Keratinocyte (primary cell): ENCODE measurements at regions not wholly inside any gene's neighbourhood (a gene's known extent, or its start where the extent isn't known, plus 50 kb on each side); places are given as distances from the start of the nearest gene placed in this dataset.

Experiments used
- DNase-seq: peaks from one replicate; pipeline ENCODE4 v3.0.0-alpha.2; 2011; ENCODE audit warnings: low read depth, missing footprints, low spot score
- FAIRE-seq: peaks from 2 replicates; lab custom pipeline; 2011; peaks lifted over from hg19 to GRCh38; lab: Jason Lieb, UNC
- H2AFZ ChIP-seq: 2 replicates; pipeline ENCODE4 v1.6.0; 2012; ENCODE audit warnings: low read length, control low read depth, inconsistent platforms; ENCODE audit not compliant: control insufficient read depth
- H3K27ac ChIP-seq: 2 replicates; pipeline ENCODE4 v1.5.1; 2011; ENCODE audit warnings: low read length; ENCODE audit not compliant: control insufficient read depth, insufficient read depth
- H3K27me3 ChIP-seq: 3 replicates; pipeline ENCODE4 v1.6.0; 2011; ENCODE audit warnings: low read length; ENCODE audit not compliant: control insufficient read depth, insufficient read depth; ENCODE audit errors: extremely low read depth
- H3K36me3 ChIP-seq, 2 experiments: 2 replicates in 1 of 2; 3 replicates in 1 of 2; pipeline ENCODE4 v1.5.1; 2011; ENCODE audit warnings: low read length in 2 of 2, mild to moderate bottlenecking in 1 of 2; ENCODE audit not compliant: control insufficient read depth in 2 of 2, insufficient read depth in 2 of 2; ENCODE audit errors: extremely low read depth in 1 of 2
- H3K4me1 ChIP-seq: 3 replicates; pipeline ENCODE4 v1.5.1; 2011; ENCODE audit warnings: low read length; ENCODE audit not compliant: control insufficient read depth, insufficient read depth; ENCODE audit errors: extremely low read depth
- H3K4me2 ChIP-seq: 3 replicates; pipeline ENCODE4 v1.6.0; 2011; ENCODE audit warnings: low read depth, low read length; ENCODE audit not compliant: control insufficient read depth, insufficient read depth; ENCODE audit errors: extremely low read depth
- H3K4me3 ChIP-seq, 3 experiments: fragments of 200-600 bp in 1 of 3; sonication (generic) in 1 of 3; 2 replicates in 2 of 3; 3 replicates in 1 of 3; pipeline ENCODE4 v1.5.1; 2011 to 2016; ENCODE audit warnings: low read length in 3 of 3, mild to moderate bottlenecking in 3 of 3, control low read depth in 2 of 3, inconsistent platforms in 1 of 3, low read depth in 1 of 3, mixed read lengths in 1 of 3, mixed run types in 1 of 3, moderate library complexity in 1 of 3; ENCODE audit not compliant: control insufficient read depth in 2 of 3, insufficient read depth in 2 of 3; ENCODE audit errors: extremely low read depth in 1 of 3
- H3K79me2 ChIP-seq: 2 replicates; pipeline ENCODE4 v1.6.0; 2012; ENCODE audit warnings: low read length; ENCODE audit not compliant: control insufficient read depth, insufficient read depth
- H3K9ac ChIP-seq: 3 replicates; pipeline ENCODE4 v1.6.0; 2011; ENCODE audit warnings: low read length; ENCODE audit not compliant: control insufficient read depth, insufficient read depth; ENCODE audit errors: extremely low read depth
- H3K9me1 ChIP-seq: 3 replicates; pipeline ENCODE4 v1.6.0; 2011; ENCODE audit warnings: low read length; ENCODE audit not compliant: control insufficient read depth, insufficient read depth; ENCODE audit errors: extremely low read depth
- H3K9me3 ChIP-seq: 2 replicates; pipeline ENCODE4 v1.5.1; 2012; ENCODE audit warnings: low read depth, low read length; ENCODE audit not compliant: control insufficient read depth
- H4K20me1 ChIP-seq: 3 replicates; pipeline ENCODE4 v1.6.0; 2011; ENCODE audit warnings: low read length; ENCODE audit not compliant: control insufficient read depth, insufficient read depth; ENCODE audit errors: extremely low read depth
- EZH2 ChIP-seq: IDR thresholded peaks from one replicate; pipeline ENCODE4 v1.6.1; 2012; ENCODE audit warnings: inconsistent platforms, mild to moderate bottlenecking, low read length, moderate library complexity
- dilution Hi-C: fragments of 300-500 bp; cut with MboI; formaldehyde crosslinking; loops from one replicate; pipeline ENCODE4 v1.7.0; 2020; ENCODE audit warnings: low sequenced_read_pairs; ENCODE audit not compliant: extremely low pct_ligation_motif_present
- TF ChIP-seq, protein P1 (sequence below), 3 experiments: IDR thresholded peaks in 1 of 3; conservative IDR thresholded peaks in 1 of 3; optimal IDR thresholded peaks in 1 of 3; 2 replicates in 2 of 3; 3 replicates in 1 of 3; pipeline versions ENCODE3 to v1.5.1; 2011; ENCODE audit warnings: low read length in 3 of 3, mild to moderate bottlenecking in 3 of 3, moderate library complexity in 2 of 3, control low read depth in 1 of 3, inconsistent platforms in 1 of 3; ENCODE audit not compliant: insufficient read depth in 2 of 3; ENCODE audit errors: extremely low read depth in 1 of 3

DNA sequence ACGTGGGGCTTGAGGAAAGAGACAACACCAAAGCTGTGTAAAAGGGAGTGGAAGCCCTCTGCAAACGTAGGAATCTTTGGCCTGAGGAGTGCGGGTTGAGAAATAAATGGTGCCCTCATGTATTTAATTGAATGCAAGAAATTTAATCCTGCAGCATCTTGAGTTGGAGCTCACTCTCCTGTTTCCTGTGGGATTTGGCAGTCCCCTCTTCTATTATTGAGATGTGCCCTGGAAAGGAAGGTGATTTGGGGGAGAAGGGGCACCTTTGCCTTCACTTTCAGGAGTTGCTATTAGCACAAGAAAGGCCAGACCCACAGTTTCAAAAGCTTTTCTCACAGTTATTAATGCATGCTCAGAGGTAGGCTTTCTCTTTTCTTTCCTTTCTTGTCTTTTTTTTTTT is 201.4 kb upstream of the HDDC2 start:
- no peaks in the 10 kb centered on the region for H3K36me3 ChIP-seq
- H4K20me1 ChIP-seq, result no peaks in the 10 kb centered on the region
- no peaks in the 10 kb centered on the region for H3K4me1 ChIP-seq
- H2AFZ ChIP-seq, result no peak overlapping the region
- no peaks in the 10 kb centered on the region for H3K9me3 ChIP-seq
- H3K9me1 ChIP-seq, result no peaks in the 10 kb centered on the region
- no peak overlapping the region for H3K9ac ChIP-seq
- FAIRE-seq (no peak), DNase-seq (no peak)
- dilution Hi-C loops, result loop anchor here (25.0 kb wide), 1 partner anchor 259 kb away; no protein-coding TSS in a partner anchor
- H3K4me3 ChIP-seq, result no peak overlapping the region
- H3K79me2 ChIP-seq, result no peaks in the 10 kb centered on the region
- TF ChIP-seq, protein P1, sequence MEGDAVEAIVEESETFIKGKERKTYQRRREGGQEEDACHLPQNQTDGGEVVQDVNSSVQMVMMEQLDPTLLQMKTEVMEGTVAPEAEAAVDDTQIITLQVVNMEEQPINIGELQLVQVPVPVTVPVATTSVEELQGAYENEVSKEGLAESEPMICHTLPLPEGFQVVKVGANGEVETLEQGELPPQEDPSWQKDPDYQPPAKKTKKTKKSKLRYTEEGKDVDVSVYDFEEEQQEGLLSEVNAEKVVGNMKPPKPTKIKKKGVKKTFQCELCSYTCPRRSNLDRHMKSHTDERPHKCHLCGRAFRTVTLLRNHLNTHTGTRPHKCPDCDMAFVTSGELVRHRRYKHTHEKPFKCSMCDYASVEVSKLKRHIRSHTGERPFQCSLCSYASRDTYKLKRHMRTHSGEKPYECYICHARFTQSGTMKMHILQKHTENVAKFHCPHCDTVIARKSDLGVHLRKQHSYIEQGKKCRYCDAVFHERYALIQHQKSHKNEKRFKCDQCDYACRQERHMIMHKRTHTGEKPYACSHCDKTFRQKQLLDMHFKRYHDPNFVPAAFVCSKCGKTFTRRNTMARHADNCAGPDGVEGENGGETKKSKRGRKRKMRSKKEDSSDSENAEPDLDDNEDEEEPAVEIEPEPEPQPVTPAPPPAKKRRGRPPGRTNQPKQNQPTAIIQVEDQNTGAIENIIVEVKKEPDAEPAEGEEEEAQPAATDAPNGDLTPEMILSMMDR (optimal IDR thresholded peaks at IDR 0.05 in 1 of 3, IDR thresholded peaks at IDR 0.05 in 1 of 3, conservative IDR thresholded peaks at IDR 0.05 in 1 of 3; ENCODE audit: extremely low read depth in 1 of 3, insufficient read depth in 2 of 3, low read length in 3 of 3), result no peak
- no peak for TF ChIP-seq EZH2
- no peak overlapping the region for H3K27ac ChIP-seq
- H3K27me3 ChIP-seq, result no peaks in the 10 kb centered on the region
- H3K4me2 ChIP-seq, result no peak overlapping the region

DNA sequence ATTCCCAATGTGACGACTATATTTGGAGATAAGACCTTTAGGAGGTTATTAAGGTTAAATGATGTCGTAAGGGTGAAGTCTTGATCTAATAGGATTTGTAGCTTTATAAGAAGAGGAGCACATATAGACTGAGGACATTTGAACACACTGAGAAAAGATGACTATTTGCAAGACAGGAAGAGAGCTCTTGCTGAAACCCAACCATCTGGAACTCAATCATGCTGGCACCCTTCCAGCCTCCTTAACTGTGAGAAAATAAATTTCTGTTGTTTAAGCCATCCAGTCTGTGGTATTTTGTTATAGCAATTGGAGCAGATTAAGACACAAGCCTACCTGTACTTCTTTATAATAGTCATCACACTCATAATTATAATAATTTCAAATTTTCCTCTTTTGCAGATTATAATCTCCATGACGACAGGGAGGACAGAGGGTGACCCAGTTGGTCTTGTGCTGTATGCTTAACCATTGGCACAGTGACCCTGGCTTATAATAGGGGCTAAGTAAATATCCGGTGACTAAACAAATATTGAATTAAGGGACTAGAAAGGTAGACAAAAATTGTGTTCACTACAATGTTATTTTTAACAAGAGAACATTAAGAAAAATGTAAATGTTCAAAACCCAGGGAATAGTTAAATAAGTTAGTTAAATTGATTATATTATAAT is 206.4 kb upstream of the HDDC2 start:
- no peaks in the 10 kb centered on the region for H4K20me1 ChIP-seq
- no peaks in the 10 kb centered on the region for H3K4me1 ChIP-seq
- no peak overlapping the region for H3K4me2 ChIP-seq
- no peaks in the 10 kb centered on the region for H3K9me1 ChIP-seq
- no peaks in the 10 kb centered on the region for H3K27me3 ChIP-seq
- dilution Hi-C loops, result loop anchor here (25.0 kb wide), 1 partner anchor 254 kb away; no protein-coding TSS in a partner anchor
- H3K27ac ChIP-seq, result no peak overlapping the region
- no peaks in the 10 kb centered on the region for H3K79me2 ChIP-seq
- H3K9ac ChIP-seq, result no peak overlapping the region
- no peak for FAIRE-seq
- H2AFZ ChIP-seq, result no peak overlapping the region
- H3K9me3 ChIP-seq, result no peaks in the 10 kb centered on the region
- no peak for DNase-seq
- H3K4me3 ChIP-seq, result no peak overlapping the region
- no peaks in the 10 kb centered on the region for H3K36me3 ChIP-seq
- TF ChIP-seq EZH2, result no peak
- TF ChIP-seq, protein P1 (optimal IDR thresholded peaks at IDR 0.05 in 1 of 3, IDR thresholded peaks at IDR 0.05 in 1 of 3, conservative IDR thresholded peaks at IDR 0.05 in 1 of 3; ENCODE audit: extremely low read depth in 1 of 3, insufficient read depth in 2 of 3, low read length in 3 of 3), result no peak
